Breast epithelium (tissue), 3 donors: ENCODE measurements at regions not wholly inside any gene's neighbourhood (a gene's known extent, or its start where the extent isn't known, plus 50 kb on each side); places are given as distances from the start of the nearest gene placed in this dataset.

Experiments
- CTCF ChIP-seq, 3 donors: fragments of 450-650 bp; IDR thresholded peaks; one replicate each; pipeline ENCODE4 v1.5.1; 2016 to 2017; ENCODE audit warnings: antibody characterized with exemption in 3 of 3, mild to moderate bottlenecking in 3 of 3, moderate library complexity in 3 of 3
- POLR2A ChIP-seq: fragments of 450-650 bp; IDR thresholded peaks from one replicate; pipeline ENCODE4 v1.6.1; 2016; ENCODE audit warnings: antibody characterized with exemption, mild to moderate bottlenecking, moderate library complexity
- POLR2AphosphoS5 ChIP-seq, 3 donors: sonication (generic); formaldehyde crosslinking; IDR thresholded peaks; one replicate each; pipeline ENCODE4 v1.6.1; 2017; ENCODE audit warnings: antibody characterized with exemption in 3 of 3

GRCh38 chr2:155663265-155663664 lies 669.3 kb downstream of the NR4A2 start:
- TF ChIP-seq POLR2A, result no peak
- no peak for TF ChIP-seq CTCF (IDR thresholded peaks at IDR 0.05)
- no peak for TF ChIP-seq POLR2AphosphoS5 (IDR thresholded peaks at IDR 0.05)
